HG03520 (cell line): ENCODE measurements at regions not wholly inside any gene's neighbourhood (a gene's known extent, or its start where the extent isn't known, plus 50 kb on each side); places are given as distances from the start of the nearest gene placed in this dataset.

Experiments used
- ATAC-seq: cut with Tn5 transposase; IDR thresholded peaks from one replicate; pipeline ENCODE4 v1.9.1; 2021; ENCODE audit warnings: mild to moderate bottlenecking, moderate library complexity; ENCODE audit not compliant: unreplicated experiment

DNA sequence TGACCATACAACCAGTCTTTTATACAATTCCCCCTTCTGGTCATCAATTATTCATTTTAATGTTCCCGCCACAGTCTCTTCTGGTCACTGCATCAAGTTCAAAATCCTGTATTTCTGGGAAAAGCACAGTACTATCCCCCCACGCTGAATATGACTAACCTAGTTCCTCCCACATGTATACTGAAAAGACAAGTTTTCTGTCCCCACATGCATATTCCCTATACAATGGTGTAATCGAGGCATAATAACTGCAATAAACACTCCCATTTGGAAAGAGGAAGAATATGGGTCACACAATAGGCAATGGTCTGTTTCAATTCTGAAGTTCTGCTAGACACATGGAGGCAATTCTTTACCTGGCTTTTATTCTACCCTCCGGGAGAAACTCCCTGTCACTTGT lies 344.9 kb downstream of the EFNA5 start:
- ATAC-seq = no peak

DNA sequence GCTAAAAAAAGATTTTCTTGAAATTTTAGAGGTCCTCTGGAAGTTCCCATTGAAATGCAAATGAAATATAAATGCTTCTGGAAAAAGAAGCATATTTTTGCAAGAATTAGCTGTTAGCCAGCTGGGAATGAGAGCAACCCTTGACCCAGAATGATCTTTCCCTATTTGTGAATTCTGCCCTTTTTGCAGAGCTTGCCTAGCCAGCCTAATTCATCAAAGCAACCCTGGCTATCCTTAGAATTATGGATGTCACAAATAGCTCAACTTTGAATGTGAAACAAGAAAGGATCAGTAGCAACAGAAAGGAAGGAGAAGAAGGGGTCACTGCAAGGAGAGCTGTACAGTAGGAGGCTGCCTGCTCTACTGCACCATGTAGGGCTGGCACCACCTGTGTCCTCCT lies 345.9 kb downstream of the EFNA5 start:
- ATAC-seq = no peak

- ATAC-seq = no peak
Measured at GRCh38 chr5:107324071-107324470, 346.7 kb downstream of the EFNA5 start.

DNA sequence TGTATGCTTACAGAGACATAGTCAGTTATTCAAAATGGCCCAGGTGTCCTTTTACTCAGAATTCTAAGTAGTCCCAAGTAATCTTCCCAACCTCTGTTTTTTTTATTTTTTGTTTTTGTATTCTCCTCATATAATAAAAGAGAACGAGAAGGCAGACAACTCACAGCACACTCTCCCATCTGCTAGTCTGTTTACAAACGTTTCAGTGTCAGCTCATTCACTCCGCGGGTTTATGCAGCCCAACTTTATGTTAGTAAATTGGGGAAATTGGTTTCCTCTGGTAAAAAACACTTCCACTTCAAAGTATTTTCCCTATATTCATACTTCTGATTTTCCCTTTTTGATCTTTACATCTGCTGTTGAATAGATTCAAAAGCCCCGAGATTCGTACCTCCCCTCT lies 347.2 kb downstream of the EFNA5 start:
- ATAC-seq = no peak

- no peak for ATAC-seq
Measured at GRCh38 chr5:107322936-107323335, 347.8 kb downstream of the EFNA5 start.

DNA sequence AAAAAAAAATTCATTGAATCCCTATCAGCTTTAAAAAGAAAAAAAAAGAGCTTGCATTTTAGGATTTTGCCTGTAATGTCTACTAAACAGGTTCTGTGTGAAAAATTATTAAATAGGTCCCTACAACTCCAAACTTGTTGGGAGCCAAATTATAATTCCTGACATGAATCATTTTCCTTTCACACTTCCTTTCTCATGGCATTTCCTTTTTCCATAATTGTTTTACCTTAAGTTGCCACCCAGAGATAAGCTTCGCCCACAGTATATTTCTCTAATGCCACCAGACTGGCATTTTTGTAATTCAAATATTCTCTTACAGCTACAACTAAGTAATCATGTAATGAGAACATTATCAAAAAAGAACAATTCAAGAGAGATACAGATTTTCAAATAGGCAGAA lies 348.8 kb downstream of the EFNA5 start:
- no peak for ATAC-seq

- no peak for ATAC-seq
Measured at GRCh38 chr5:107320846-107321245, 349.9 kb downstream of the EFNA5 start.

- no peak for ATAC-seq
Measured at GRCh38 chr5:107320376-107320775, 350.4 kb downstream of the EFNA5 start.

- ATAC-seq = no peak
Measured at GRCh38 chr5:107319901-107320300, 350.8 kb downstream of the EFNA5 start.

GRCh38 chr5:107314330-107314729 lies 356.4 kb downstream of the EFNA5 start:
- ATAC-seq = no peak

DNA sequence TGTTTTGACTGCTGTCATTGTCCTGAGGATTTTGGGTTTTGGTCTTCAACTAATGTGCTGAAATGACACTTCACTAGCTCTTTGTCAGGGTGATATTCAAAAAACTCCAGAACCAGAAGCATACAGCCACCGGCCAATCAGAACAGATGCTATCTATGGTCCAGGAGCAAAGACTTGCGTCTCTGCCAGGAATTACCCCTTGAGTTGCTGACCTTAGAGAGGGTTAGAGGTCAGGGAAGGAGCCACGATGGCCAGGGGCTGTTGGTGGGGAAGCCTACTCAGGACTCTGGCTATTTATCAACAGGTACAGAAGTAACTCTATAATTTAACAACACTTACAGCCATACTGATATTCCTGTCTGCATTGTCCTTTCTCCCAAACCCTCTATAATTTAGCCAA lies 356.8 kb downstream of the EFNA5 start:
- no peak for ATAC-seq

DNA sequence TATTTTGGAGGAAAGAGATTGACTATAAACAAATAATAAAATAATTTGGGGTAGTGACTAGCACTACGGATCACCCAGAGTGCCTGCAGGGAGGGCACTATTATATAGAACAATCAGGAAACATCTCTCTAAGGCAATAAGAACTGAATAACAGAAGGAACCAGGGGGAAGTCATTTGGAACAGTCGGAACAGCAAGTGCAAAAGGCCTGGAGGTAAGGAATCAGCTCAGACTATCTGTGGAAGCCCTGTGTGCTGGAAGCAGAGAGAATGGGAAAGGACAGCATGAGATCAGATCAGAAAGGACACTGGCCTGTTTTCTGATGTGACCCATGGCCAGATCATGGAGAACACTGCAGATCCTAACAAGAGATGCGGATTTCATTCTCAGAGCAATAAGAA lies 357.6 kb downstream of the EFNA5 start:
- ATAC-seq = no peak

GRCh38 chr5:107310181-107310580 lies 360.6 kb downstream of the EFNA5 start:
- no peak for ATAC-seq

GRCh38 chr5:107306594-107306993 lies 364.1 kb downstream of the EFNA5 start:
- ATAC-seq = no peak

GRCh38 chr5:107306002-107306401 lies 364.7 kb downstream of the EFNA5 start:
- ATAC-seq = no peak

GRCh38 chr5:107304684-107305083 lies 366.1 kb downstream of the EFNA5 start:
- no peak for ATAC-seq

DNA sequence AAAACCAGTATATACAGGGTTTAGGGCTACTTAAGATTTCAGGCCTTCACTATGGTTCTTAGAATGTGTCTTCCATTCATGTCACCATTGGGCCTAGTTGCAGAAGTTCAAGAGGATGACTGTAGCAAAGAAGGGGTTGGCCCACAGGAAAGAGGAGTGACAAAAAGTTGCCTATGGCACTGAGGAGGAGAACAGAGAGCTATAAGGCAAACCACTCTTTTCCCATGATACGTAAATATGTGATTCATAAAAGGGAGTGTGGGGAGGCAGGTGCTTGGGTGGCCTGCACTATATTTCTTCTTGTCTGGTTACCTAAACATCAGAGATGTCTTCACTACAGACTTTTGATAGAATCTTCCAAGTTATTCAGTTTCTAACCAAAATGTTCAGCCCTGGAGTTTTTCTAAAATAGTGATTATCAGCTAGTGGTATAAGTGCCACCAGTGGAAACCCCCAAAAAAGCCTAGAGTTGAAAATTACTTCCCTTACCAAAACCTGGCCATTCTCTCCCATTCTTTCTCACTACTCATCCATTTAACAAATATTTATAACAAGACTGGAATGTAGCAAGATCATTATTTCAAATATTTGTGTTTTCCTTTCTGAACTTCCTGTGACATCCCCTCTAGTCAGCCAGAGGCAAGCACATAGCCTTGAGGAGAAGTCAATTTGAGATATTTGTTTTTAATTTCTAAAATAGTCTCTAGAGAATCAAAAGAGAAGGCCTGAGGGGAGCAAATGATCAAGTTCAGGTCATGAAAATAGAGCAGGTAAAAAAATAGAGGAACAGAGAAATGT lies 367.4 kb downstream of the EFNA5 start:
- ATAC-seq = no peak

GRCh38 chr5:107302441-107302840 lies 368.3 kb downstream of the EFNA5 start:
- ATAC-seq = peak; percentile 66

DNA sequence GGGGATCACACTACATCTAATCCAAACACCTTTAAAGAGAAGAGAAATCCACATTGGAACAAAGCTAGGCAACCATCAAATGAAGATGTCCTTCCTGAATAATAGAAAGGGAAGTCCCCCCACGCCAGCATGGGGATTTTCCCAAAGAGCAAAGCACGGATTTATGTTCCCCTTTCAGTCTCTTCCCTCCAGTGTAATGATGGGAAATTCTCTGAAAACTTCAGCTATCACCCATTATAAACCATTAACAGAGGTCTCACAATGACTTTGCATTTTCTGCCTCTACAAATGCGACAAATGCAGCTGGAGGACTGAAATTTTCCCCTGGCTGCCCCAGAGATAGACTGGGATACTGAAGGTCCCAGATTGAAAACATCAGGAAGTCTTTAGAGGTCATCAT lies 368.7 kb downstream of the EFNA5 start:
- peak; percentile 19 for ATAC-seq

GRCh38 chr5:107300721-107301327 lies 369.9 kb downstream of the EFNA5 start:
- ATAC-seq = no peak

GRCh38 chr5:107296572-107296971 lies 374.2 kb downstream of the EFNA5 start:
- ATAC-seq = no peak

GRCh38 chr5:107295914-107296313 lies 374.8 kb downstream of the EFNA5 start:
- no peak for ATAC-seq

- no peak for ATAC-seq
Measured at GRCh38 chr5:107294669-107295068, 376.1 kb downstream of the EFNA5 start.
